Mammary epithelial cell (primary cell): ENCODE measurements at regions not wholly inside any gene's neighbourhood (a gene's known extent, or its start where the extent isn't known, plus 50 kb on each side); places are given as distances from the start of the nearest gene placed in this dataset.

Source experiments
- EZH2 ChIP-seq: IDR thresholded peaks from 2 replicates; pipeline ENCODE4 v1.6.1; 2012; ENCODE audit warnings: low read length, inconsistent platforms, borderline replicate concordance
- TF ChIP-seq, protein P1 (sequence below), 2 donors: IDR thresholded peaks in 1 of 2; conservative IDR thresholded peaks in 1 of 2; 2 replicates each; pipeline ENCODE4 v1.5.1; 2011 to 2012; ENCODE audit warnings: inconsistent platforms in 2 of 2, low read length in 2 of 2, mild to moderate bottlenecking in 2 of 2, control low read depth in 1 of 2, low read depth in 1 of 2; ENCODE audit not compliant: insufficient read depth in 1 of 2; ENCODE audit errors: extremely low read depth in 1 of 2

DNA sequence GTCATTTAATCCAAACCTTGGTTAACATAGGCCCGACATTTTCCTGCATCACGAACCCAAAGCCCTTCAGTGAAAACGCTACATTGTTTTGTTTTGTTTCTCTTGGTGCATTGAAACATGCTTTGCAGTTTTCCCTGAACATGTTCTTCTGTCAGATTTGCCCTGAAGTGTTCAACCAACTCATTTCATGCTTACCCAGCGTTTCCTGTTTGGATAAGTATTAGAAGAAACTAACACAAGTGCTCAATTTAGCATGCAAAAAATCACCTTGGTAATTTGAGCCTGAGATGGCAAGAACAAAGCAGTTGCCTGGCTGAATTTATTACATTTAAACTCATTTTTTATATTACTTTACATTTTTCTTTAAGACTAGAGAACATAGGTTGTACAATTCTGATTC lies 160.1 kb upstream of the VCX3A start:
- TF ChIP-seq, protein P1, sequence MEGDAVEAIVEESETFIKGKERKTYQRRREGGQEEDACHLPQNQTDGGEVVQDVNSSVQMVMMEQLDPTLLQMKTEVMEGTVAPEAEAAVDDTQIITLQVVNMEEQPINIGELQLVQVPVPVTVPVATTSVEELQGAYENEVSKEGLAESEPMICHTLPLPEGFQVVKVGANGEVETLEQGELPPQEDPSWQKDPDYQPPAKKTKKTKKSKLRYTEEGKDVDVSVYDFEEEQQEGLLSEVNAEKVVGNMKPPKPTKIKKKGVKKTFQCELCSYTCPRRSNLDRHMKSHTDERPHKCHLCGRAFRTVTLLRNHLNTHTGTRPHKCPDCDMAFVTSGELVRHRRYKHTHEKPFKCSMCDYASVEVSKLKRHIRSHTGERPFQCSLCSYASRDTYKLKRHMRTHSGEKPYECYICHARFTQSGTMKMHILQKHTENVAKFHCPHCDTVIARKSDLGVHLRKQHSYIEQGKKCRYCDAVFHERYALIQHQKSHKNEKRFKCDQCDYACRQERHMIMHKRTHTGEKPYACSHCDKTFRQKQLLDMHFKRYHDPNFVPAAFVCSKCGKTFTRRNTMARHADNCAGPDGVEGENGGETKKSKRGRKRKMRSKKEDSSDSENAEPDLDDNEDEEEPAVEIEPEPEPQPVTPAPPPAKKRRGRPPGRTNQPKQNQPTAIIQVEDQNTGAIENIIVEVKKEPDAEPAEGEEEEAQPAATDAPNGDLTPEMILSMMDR (conservative IDR thresholded peaks at IDR 0.05 in 1 of 2, IDR thresholded peaks at IDR 0.05 in 1 of 2; ENCODE audit: extremely low read depth in 1 of 2, insufficient read depth in 1 of 2, low read depth in 1 of 2, low read length in 2 of 2): no peak
- TF ChIP-seq EZH2: no peak
